Hematopoietic multipotent progenitor cell treated with erythropoietin and hydrocortisone succinate and interleukin-3 and kit ligand, for 4 days (in vitro differentiated cells): ENCODE measurements at regions not wholly inside any gene's neighbourhood (a gene's known extent, or its start where the extent isn't known, plus 50 kb on each side); places are given as distances from the start of the nearest gene placed in this dataset.

Experiments used
- DNase-seq: peaks from one replicate; pipeline ENCODE4 v3.0.0-alpha.2; 2015

DNA sequence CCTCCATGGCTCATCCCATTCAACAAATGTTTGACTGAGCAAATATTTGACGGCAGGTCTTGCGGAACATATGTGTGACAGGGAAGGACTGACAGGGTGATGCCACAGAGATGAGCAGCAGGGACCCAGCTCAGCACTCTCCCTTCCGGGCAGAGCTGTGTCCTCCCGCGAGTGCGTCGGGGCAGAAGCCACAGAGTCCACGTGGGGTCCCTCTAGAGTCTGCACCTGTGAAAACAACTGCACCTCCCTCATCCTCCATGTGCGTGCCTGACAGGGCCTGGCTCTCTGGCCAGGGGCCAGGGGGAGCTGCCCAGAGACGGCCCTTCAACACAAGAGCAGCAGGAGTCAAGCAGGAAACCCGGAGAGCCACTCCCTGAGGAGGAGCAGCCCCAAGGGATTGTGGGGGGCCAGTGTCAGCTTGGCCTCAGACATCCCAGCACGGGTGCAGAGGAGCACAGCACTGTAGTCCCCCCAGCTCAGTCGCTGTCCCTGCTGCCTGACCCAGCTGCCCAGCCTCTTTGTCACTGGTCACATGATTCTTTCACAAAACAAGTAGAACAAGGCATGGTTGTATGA is 83.6 kb upstream of the TMEM72 start:
- no peak for DNase-seq

DNA sequence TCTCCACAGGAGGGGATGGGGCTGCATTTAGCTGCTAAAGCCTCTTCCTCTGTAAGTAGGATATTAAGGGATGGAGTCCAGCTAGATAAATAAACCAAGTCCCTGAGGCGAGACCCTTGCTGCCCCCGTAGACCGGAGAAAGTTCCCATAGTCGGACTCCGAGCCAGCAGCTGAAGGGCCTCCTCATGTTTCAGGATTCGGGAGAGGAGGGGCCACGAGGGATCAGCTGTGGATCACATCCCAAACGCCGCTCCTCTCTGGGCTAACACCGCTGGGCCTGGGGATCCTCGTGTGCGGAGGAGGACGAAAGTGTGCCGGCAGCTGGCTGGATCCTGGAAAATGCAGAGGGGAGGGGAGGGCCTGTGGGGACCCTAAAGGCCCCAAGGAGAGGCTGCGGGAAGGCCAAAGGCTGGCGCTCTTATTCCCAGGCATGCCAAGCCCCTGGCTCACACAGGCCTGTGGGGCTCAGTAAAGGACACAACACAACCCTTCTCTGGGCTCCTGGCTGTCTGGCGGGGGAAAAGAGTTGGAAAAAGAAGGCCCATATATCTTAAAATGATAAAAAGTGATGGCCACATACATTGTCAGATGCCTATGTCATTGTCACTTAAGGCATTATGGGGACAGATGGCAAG is 82.5 kb upstream of the TMEM72 start:
- no peak for DNase-seq

DNA sequence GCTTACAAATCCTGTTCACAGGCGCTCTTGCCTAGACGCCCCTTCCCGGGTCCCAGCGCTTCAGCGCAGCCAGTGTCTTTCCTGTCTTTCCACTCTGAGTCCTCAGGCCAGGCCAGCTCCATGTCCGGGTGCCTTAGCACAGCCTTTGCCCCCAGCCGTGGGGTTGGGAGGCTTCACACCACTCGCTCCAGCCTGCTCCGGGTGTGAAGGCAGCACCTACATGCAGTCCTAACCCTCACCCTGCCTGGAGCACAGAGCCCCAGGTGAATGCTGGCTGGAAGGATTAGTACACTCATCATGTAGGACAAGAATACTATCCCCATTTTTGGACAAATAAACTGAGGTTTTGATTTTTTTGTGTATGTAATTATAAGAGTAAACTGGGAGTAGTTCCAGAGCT is 81.7 kb upstream of the TMEM72 start:
- DNase-seq, result no peak

DNA sequence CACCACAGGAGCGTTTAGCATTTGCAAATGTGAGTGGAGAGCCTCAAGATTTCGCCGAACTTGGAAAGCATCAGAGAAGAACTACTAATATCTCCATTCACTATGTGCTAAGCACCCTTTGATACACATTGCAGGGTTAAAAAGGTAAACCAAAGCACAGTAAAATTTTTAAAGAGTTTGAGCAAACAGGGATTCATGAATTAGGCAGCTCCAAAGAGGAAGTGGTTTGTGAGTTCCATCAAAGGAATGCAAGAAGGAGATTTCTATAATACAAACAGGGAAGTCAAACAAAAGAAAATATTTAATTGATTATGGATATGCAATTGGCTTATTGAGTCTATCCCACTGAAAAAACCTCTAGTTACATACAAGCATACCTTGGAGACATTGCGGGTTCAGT is 81.1 kb upstream of the TMEM72 start:
- DNase-seq, result no peak

DNA sequence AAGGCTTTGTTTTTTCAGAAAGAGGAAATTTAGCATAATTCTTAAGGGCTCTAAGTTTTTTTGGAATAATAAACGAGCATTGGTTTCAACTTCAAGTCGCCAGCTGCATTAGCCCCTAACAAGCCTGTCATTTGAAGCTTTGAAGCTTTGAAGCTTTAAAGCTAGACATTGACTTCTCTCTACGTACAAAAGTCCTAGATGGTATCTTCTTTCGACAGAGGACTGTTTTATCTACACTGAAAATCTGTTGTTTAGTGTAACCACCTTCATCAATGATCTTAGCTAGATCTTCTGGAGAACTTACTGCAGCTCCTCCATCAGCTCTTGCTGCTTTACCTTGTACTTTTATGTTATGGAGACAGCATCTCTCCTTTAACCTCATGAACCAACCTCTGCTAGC is 79.6 kb upstream of the TMEM72 start:
- DNase-seq, result no peak

DNA sequence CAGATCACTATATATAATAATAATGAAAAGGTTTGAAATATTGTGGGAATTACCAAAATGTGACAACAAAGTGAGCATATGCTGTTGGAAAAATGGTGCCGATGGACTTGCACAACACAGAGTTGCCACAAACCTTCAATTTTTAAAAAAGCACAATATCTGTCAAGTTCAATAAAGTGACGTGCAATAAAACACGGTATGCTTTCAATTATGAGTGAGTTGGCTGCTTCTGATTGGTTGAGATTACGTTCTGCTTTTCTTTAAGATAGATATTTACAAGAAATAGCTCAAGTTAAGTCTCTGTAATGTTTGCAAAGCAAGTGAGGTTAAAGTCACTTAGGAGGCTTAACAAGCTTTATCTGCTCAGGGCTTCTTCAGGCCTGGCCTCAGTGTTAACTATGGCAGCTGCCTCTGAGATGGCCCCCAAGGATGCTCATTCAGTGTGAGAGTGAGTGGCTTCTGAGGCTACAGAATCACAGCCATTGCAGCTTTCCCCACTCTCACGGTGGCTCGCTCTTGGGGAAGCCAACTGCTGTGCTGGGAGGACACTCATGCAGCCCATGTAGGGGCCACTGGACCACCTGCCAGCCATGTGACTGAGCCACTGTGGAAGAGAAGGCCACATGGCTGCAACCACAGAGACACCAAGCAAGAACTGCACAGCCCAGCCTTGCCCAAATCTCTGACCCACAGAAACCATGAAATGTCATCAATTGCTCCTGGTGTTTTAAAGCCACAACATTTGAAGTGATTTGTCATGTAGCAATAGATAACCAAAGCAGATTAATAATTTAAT is 78.3 kb upstream of the TMEM72 start:
- no peak for DNase-seq

DNA sequence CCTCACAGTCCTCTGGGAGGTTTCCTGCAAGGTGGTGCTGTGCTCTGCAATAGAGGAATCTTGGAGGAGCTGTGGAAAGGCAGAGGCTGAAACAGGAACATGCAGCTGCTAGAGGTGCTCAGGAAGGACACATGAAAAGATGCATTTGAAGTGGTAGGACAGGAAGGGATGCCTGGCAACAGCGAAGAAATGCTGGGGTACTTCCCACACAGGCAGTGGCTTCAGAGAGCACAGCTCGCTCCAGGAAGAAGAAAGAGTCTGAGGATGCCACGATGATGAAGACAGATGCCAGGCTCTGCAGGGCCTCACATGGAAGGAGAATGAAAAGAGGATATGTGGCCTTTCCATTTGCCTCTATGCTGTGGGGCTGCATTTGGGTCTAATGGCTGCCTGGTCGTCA is 77.0 kb upstream of the TMEM72 start:
- no peak for DNase-seq

DNA sequence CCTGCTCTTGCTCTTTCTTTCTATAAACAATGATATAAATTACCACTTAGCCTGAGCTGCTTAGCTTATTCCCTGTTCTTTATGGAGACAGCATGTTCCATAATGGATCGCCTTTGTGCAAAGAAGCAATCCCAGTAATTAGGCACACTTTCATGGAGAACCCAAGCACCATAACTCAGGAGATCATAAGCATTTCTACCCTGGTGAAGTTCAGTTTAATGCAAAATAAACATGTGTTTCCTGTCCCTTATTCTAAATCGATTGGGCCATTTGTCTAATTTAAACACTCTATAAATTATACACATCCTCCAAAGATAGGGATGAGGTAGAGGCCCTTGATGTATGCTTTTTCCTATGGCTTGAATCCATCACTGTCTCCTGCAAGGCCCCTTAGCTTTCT is 75.8 kb upstream of the TMEM72 start:
- DNase-seq, result no peak

DNA sequence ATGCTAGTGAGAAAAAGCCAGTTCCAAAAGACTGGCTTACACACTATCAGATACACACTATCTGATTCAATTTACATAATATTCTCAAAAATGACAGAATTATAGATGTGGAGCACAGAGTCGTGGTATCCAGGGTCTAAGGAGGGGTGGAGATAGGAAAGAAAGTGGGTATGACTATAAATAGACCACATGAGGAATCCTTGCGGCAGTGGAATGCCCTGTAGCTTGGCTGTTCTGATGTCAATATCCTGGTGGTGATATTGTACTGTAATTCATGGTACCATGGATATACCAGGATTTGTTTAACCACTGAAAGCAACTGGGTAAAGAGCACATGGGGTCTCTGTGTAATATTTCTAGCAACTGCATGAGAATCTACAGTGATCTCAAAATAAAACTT is 67.7 kb upstream of the TMEM72 start:
- DNase-seq, result no peak

DNA sequence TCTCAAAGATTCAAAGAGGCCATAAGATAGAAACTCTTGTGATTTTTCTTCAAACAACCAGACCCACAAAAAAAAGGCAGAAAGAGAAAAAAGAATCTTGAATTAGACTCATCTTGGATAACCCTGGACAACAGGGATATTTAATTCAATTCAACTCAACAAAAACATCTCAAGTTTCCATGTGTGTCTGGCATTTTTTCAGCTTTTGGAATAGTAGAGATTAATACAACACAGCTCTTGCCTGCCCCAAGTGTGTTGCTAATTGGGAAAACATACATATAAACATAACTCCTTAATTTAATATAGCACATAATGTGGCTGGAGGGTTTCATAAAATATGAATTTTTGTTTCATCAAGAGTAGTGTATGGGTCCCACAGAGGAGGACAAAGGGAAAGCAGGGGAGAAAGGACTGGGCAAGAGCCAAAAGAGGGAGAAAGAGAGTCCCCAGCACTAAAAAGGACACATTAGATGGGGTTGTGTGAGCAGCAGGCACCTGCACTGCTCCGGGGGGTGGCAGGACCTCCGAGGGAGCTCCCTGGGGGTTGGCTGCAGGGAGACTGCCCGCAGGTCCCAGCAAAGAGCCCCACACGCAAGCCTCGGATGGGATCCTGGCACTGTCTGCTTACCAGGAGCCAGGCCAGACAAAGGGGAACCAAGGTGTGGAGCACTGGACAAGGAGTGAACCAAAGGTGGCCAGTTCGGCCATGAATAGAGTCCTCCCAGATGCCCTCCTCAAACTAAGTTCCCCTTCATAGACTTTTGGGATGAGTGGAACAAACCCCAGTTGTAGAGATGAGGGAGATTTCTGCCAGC is 65.6 kb upstream of the TMEM72 start:
- DNase-seq, result no peak

DNA sequence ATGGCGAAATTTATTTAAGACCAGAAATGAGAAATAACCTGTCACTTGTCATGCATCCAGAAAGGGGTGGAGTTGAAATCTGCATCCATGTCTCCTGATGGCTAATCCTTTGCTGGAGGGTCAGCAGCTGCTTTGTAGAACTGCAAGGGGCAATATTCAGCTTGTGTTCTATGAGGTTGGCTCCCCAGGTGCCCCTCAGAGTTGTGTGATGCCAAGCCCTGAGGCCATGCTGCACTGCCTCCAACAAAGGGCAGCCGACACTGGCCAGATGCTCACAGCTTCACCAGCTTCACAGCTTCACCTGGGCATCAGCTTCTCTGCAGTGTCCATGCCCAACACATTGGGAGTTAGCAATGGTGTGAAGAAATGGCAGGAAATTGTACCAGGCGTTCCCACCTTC is 64.0 kb upstream of the TMEM72 start:
- DNase-seq, result no peak

DNA sequence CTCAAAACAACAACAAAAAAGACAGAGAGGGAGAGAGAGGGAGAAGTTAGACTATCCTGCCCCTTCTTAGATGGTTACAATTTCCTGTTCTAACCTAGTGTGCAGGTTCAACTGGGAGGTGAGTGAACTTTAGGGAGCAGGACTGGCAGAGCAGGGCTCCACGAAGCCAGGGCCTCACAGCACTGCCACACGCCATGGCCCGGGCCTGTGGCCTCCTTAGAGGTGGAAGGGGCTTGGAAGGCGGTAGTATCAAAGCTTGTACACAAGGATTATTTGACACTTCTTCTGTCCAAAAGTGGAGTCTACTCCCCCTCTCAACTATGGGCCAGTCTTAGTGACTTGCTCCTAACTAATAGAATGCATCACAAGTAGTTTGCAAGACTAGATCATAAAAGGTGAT is 62.9 kb upstream of the TMEM72 start:
- DNase-seq, result no peak

DNA sequence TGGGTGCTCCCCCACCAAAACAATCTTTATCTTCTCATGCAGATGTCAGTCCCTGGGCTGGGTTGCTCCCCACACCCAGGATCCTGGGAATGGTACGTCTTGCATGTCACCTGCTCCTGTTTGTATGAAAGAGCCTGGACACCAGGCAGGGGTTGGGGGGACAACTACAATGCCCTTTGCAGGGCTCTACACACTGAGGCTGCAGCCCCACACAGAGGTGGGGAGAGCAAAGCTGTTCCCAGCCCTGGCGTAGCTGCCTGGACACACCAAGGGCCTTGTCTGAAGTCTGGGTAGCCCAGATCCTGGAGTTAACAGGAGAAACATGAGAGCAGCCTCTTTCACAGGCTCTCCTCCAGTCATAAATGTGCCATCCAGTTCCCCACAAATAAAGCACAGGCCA is 61.2 kb upstream of the TMEM72 start:
- no peak for DNase-seq

DNA sequence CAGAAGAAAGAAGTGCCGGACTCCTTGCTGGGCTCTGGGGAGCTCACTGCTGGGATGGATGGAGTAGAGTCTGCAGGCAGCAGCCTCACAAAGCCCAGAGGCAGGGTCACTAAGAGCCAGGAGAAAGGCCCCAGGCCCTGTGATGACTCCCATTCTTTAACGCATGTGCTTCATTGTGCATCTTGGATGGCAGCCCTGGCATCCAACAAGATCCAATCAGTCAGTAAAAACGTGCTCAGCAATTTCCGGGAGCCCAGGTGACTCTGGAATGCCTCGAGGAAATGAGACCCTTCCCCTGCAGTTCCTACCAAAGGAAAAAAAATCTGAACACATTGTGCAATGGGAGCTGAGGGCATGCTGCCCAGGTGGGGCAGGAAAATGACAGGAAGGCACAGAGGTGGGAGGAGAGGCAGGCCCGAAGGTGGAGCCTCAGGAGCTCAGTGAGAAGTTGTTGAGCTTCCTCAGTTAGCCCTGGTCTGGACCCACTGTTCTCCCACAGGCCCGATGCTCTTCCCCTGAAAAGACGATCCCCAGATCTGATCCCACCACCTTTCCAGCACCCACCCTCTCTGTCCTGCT is 60.7 kb upstream of the TMEM72 start:
- DNase-seq, result no peak

DNA sequence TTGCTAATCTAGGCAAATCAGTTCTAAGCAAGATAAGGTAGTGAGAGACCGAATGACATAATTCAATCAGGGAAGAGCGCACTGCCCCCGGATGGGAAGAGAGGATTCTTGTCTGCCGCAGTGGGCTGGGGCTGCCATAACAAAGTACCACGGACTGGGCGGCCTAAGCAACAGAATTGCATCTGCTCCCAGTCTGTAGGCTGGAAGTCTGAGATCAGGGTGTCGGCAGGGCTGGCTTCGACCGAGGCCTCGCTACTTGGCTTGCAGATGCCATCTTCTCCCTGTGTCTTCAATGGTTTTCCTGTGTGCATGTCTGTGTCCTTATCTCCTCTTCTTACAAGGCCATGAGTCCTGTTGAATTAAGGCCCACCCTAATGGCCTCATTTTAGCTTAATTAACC is 59.7 kb upstream of the TMEM72 start:
- DNase-seq, result no peak

DNA sequence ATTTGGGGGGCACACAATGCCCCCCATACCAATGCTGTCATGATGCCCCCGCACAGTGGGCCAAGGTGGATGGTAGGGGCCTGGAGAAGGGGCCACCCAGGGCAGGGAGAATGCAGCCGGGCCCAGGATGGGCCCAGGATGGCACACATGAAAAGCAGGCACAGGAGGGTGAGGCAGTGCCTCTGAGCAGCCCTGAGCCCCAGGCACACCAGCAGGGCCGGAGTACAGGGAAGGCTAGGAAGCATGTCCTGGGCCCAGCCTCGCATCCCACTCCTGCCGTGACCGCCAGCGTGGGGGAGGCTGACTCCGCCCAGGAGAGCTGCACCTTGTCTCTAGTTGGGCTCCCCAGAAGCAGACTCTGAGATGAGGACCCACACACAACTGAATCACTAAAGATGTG is 59.3 kb upstream of the TMEM72 start:
- no peak for DNase-seq

DNA sequence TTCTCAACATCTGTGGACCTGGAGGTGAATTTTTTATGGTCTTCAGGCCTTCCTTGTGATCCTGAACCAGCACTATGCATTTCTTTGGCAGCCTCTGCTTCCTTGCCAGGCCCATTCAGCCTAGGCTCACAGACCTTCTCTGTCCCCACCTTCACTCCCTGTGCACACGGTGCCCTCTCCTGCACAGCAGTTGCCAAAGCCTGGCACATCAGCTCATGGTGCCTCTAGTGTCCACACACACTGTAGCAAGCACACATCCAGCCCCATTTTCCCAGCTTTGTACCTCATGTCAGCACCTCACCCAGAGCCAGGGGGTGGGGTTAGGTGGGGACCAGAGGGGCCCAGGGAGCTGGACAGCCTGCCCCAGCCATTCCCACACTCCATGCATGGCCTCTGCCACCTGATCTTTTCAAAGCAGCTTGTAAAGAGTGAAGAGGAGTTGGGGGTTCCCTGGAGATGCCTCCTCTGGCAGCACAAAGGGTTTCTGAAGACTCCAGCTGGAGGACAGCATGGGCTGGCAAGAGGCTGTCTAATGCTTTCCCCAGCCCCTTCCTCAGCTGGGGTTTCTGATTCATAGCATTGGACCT is 57.9 kb upstream of the TMEM72 start:
- DNase-seq, result peak; percentile 65

DNA sequence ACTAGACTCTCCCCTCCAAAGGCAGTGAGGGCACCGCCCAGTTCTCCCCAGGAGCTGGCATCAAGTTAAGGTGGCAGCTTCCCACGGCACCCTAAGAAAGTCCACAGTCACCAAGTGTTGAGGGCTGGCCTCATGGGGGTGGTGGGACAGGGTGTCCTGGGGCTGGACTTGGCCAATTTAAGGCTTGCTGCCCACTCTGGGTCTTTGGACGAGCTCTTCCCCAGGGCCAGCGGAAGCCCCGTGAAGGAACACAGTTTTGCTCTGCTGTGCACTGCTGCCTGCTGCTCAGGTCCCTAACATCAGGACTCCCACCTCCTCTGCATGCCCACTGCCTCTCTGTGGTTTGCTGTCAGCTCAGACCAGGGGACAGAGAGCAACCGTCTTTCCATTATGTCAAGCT is 57.3 kb upstream of the TMEM72 start:
- DNase-seq, result no peak

DNA sequence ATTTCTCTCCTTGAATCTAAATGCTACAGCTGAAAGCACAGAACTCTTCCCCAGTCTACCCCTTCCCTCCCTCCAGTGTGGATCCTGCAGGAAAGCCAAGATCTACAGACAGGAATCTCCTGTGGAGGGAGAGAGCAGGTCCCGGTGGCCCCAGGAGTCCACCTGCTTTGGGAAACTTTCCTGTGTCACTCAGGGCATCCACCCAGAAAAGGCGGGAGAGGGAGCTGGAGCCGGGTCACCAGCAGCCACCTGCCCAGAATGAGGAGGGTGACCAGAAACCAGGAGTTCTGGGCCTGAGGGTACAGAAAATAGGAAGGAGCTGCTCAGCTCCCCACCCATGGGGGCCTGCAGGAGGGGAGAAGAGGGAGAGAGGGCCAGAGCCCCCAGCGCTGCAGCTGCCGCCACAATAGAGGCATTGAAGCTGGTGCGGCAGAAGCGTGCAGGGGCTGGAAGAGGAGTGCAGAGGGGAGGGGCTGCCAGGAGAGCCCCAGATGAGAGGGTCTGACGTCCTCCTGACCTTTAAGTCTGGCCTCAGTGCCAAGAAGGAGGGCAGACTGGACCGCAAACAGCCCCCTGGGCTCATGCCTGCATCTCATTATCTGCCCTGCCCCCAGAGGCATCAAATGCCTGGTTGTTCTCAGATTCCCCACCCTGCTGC is 56.3 kb upstream of the TMEM72 start:
- no peak for DNase-seq

DNA sequence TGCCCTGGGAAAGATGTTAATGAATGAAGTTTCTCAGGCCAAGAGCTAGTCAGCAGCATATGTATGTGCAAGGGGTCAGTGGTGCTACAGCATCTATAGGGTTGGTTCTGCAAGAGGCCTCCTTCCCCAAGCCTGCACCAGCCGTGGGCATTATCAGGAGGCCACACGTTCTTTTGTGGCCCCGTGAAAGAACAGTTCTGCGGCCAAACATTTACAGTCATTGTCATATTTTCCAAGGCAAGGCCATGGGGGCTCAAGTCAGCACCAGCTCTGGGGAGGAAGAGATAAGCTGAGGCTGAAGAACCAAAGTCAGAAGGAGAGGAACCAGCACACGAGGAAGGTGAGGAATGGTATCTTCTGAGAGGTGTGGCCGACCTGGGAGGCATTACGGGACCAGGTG is 54.4 kb upstream of the TMEM72 start:
- DNase-seq, result peak; percentile 96

DNA sequence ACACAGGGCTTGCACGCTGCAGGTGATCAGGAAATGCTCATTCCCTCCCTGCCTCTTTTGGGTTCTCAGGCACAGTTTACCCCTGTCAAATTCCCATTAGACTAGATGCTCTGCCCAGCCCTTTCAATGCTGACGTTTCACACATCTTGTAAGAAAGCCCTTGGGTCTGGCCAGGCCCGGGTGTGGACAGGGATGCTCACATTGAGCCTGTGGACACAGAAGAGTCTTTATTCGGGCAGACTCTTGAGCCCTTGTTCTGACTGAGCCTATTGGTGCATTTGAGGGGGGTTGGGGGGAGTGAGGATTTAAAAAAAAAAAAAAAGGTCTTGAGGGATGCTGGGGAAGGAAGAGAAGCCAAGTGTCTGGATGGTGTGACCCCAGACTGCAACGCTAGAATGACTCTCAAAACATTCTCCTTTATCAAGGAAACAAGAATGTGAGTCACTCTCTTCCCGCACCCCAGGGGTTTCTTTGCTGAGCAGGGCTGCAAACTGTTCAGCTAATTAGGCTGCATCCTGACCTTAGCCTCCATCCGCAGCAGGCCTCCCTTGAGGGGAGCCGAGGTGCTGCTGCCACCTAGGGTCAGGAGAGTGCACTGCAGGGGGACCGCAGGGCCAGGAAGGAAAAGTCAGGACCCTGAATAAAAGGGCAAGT is 53.6 kb upstream of the TMEM72 start:
- peak; percentile 86 for DNase-seq

DNA sequence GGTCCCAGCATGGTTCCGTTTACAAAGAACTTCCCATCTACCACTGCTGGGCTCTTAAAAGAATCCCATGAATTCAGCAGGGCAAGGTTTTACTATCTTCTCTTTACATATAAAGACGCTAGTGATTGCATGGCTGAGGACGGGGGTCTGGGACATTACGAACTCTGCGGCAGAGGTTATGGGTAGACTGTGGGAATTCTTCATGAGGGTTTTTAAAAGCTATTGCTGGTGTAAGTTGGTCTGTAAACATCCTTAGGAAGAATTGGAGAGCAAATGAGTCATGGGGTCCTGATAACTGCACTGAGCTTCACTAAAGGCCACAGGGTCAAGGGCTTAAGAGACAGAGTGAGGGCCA is 53.1 kb upstream of the TMEM72 start:
- no peak for DNase-seq
